ENCODE measurements at regions not wholly inside any gene's neighbourhood (a gene's known extent, or its start where the extent isn't known, plus 50 kb on each side); places are given as distances from the start of the nearest gene placed in this dataset.

GRCh38 chr15:93305306-93305705, 216.3 kb upstream of the RGMA start:
- no peak for DNase-seq (ENCODE audit: low read depth in 4 of 4, low spot score in 3 of 4)

- DNase-seq (ENCODE audit: low read depth in 4 of 4, low spot score in 3 of 4): no peak
Measured at GRCh38 chr15:93302080-93302765, 213.2 kb upstream of the RGMA start.

- DNase-seq (ENCODE audit: low read depth in 4 of 4, low spot score in 3 of 4): no peak
Measured at GRCh38 chr15:93300796-93301195, 211.8 kb upstream of the RGMA start.

- DNase-seq (ENCODE audit: low read depth in 4 of 4, low spot score in 3 of 4): no peak
Measured at GRCh38 chr15:93299675-93300074, 210.7 kb upstream of the RGMA start.

- DNase-seq (ENCODE audit: low read depth in 4 of 4, low spot score in 3 of 4): no peak
Measured at GRCh38 chr15:93298901-93299300, 209.9 kb upstream of the RGMA start.

GRCh38 chr15:93296759-93297500, 207.9 kb upstream of the RGMA start:
- DNase-seq (ENCODE audit: low read depth in 4 of 4, low spot score in 3 of 4): no peak

GRCh38 chr15:93294896-93295295, 205.9 kb upstream of the RGMA start:
- DNase-seq (ENCODE audit: low read depth in 4 of 4, low spot score in 3 of 4): no peak

- no peak for DNase-seq (ENCODE audit: low read depth in 4 of 4, low spot score in 3 of 4)
Measured at GRCh38 chr15:93294066-93294465, 205.1 kb upstream of the RGMA start.

GRCh38 chr15:93291380-93291779, 202.4 kb upstream of the RGMA start:
- DNase-seq (ENCODE audit: low read depth in 4 of 4, low spot score in 3 of 4): no peak

- DNase-seq (ENCODE audit: low read depth in 4 of 4, low spot score in 3 of 4): no peak
Measured at GRCh38 chr15:93290618-93290946, 201.6 kb upstream of the RGMA start.

- no peak for DNase-seq (ENCODE audit: low read depth in 4 of 4, low spot score in 3 of 4)
Measured at GRCh38 chr15:93289941-93290617, 201.1 kb upstream of the RGMA start.

- no peak for DNase-seq (ENCODE audit: low read depth in 4 of 4, low spot score in 3 of 4)
Measured at GRCh38 chr15:93288728-93289294, 199.8 kb upstream of the RGMA start.

GRCh38 chr15:93286446-93286845, 197.4 kb upstream of the RGMA start:
- DNase-seq (ENCODE audit: low read depth in 4 of 4, low spot score in 3 of 4): no peak

GRCh38 chr15:93283854-93284253, 194.8 kb upstream of the RGMA start:
- no peak for DNase-seq (ENCODE audit: low read depth in 4 of 4, low spot score in 3 of 4)

- no peak for DNase-seq (ENCODE audit: low read depth in 4 of 4, low spot score in 3 of 4)
Measured at GRCh38 chr15:93282808-93283207, 193.8 kb upstream of the RGMA start.

GRCh38 chr15:93278783-93279182, 189.8 kb upstream of the RGMA start:
- no peak for DNase-seq (ENCODE audit: low read depth in 4 of 4, low spot score in 3 of 4)

GRCh38 chr15:93278006-93278405, 189.0 kb upstream of the RGMA start:
- DNase-seq (ENCODE audit: low read depth in 4 of 4, low spot score in 3 of 4): no peak

GRCh38 chr15:93274257-93274656, 185.2 kb upstream of the RGMA start:
- DNase-seq (ENCODE audit: low read depth in 4 of 4, low spot score in 3 of 4): no peak

- DNase-seq (ENCODE audit: low read depth in 4 of 4, low spot score in 3 of 4): no peak
Measured at GRCh38 chr15:93271871-93272270, 182.9 kb upstream of the RGMA start.

- DNase-seq (ENCODE audit: low read depth in 4 of 4, low spot score in 3 of 4): no peak
Measured at GRCh38 chr15:93270937-93271467, 182.0 kb upstream of the RGMA start.

- no peak for DNase-seq (ENCODE audit: low read depth in 4 of 4, low spot score in 3 of 4)
Measured at GRCh38 chr15:93268066-93268465, 179.1 kb upstream of the RGMA start.
